SK-N-SH (cell line): ENCODE measurements at regions not wholly inside any gene's neighbourhood (a gene's known extent, or its start where the extent isn't known, plus 50 kb on each side); places are given as distances from the start of the nearest gene placed in this dataset.

Experiments
- CTCF ChIA-PET: fragments of 300-600, 350-600 bp; formaldehyde crosslinking; extraction: SDS; loops from one replicate; lab custom pipeline; 2021; lab: Yijun Ruan, JAX
- POLR2A ChIA-PET: fragments of 350-600 bp; sonication (Branson Sonifier 250); formaldehyde crosslinking; extraction: SDS; loops from one replicate; lab custom pipeline; 2020; ENCODE audit warnings: antibody characterized with exemption, inconsistent platforms; lab: Yijun Ruan, JAX
- DNase-seq: peaks from one replicate; pipeline ENCODE4 v3.0.0; 2012
- H2AFZ ChIP-seq: fragments of 200-600 bp; sonication (generic); 2 replicates; pipeline ENCODE4 v1.8.1; 2016; ENCODE audit warnings: antibody characterized with exemption, mild to moderate bottlenecking, low read depth
- H3F3A ChIP-seq: fragments of 200-600 bp; sonication (generic); replicated peaks from 2 replicates; pipeline ENCODE3; 2016; ENCODE audit warnings: antibody characterized with exemption, mild to moderate bottlenecking; ENCODE audit not compliant: insufficient read depth
- H3K27ac ChIP-seq, 2 experiments: fragments of 200-500 bp in 1 of 2; fragments of 200-600 bp in 1 of 2; sonication (Bioruptor generic) in 1 of 2; sonication (generic), shearing (Covaris generic) in 1 of 2; 2 replicates each; pipeline versions ENCODE4 v1.5.1 to v1.6.1; 2014 to 2016; ENCODE audit warnings: low read depth in 2 of 2, inconsistent platforms in 1 of 2, low read length in 1 of 2, mild to moderate bottlenecking in 1 of 2, mixed read lengths in 1 of 2
- H3K27me3 ChIP-seq: fragments of 200-600 bp; sonication (generic), shearing (Covaris generic); 2 replicates; pipeline ENCODE4 v1.6.1; 2016; ENCODE audit warnings: mixed run types; ENCODE audit not compliant: insufficient read depth
- H3K36me3 ChIP-seq, 2 experiments: fragments of 200-500 bp in 1 of 2; fragments of 200-600 bp in 1 of 2; sonication (Bioruptor generic) in 1 of 2; sonication (generic) in 1 of 2; replicated peaks in 1 of 2; 2 replicates each; pipeline versions ENCODE3 to v1.5.1; 2014 to 2016; ENCODE audit warnings: low read length in 1 of 2, mild to moderate bottlenecking in 1 of 2; ENCODE audit not compliant: insufficient read depth in 2 of 2, control insufficient read depth in 1 of 2
- H3K4me1 ChIP-seq, 2 experiments: fragments of 200-500 bp in 1 of 2; fragments of 200-600 bp in 1 of 2; sonication (Bioruptor generic) in 1 of 2; sonication (generic), shearing (Covaris generic) in 1 of 2; 2 replicates each; pipeline versions ENCODE4 v1.5.1 to v1.6.1; 2014 to 2016; ENCODE audit warnings: low read depth in 1 of 2, low read length in 1 of 2, mixed run types in 1 of 2; ENCODE audit not compliant: insufficient read depth in 2 of 2, control insufficient read depth in 1 of 2
- H3K4me2 ChIP-seq: fragments of 200-600 bp; sonication (generic), shearing (Covaris generic); 2 replicates; pipeline ENCODE4 v1.6.1; 2017; ENCODE audit warnings: mixed run types
- H3K4me3 ChIP-seq, 2 experiments: fragments of 200-500 bp in 1 of 2; fragments of 200-600 bp in 1 of 2; sonication (Bioruptor generic) in 1 of 2; sonication (generic), shearing (Covaris generic) in 1 of 2; 2 replicates each; pipeline versions ENCODE4 v1.5.1 to v1.8.1; 2014 to 2016; ENCODE audit warnings: low read depth in 2 of 2, inconsistent platforms in 1 of 2, low read length in 1 of 2, mild to moderate bottlenecking in 1 of 2, mixed read lengths in 1 of 2, moderate library complexity in 1 of 2
- H3K79me2 ChIP-seq: fragments of 200-600 bp; sonication (generic); 2 replicates; pipeline ENCODE4 v1.8.1; 2017; ENCODE audit warnings: mild to moderate bottlenecking; ENCODE audit not compliant: insufficient read depth
- H3K9ac ChIP-seq: fragments of 200-600 bp; sonication (generic); 2 replicates; pipeline ENCODE4 v1.6.1; 2017; ENCODE audit warnings: mixed run types
- H3K9me2 ChIP-seq: fragments of 200-600 bp; sonication (generic); 2 replicates; pipeline ENCODE4 v1.6.1; 2017; ENCODE audit warnings: mixed run types
- H3K9me3 ChIP-seq: fragments of 200-600 bp; sonication (generic); 2 replicates; pipeline ENCODE4 v1.6.1; 2017; ENCODE audit warnings: mixed run types, mild to moderate bottlenecking, moderate library complexity
- H4K20me1 ChIP-seq: fragments of 200-600 bp; sonication (generic); 2 replicates; pipeline ENCODE4 v1.6.1; 2017; ENCODE audit warnings: mild to moderate bottlenecking, mixed run types; ENCODE audit not compliant: insufficient read depth
- ELF1 ChIP-seq: IDR thresholded peaks from 2 replicates; pipeline ENCODE4 v1.4.0; 2012
- EP300 ChIP-seq, 2 experiments: IDR thresholded peaks; 2 replicates each; pipeline versions ENCODE4 v1.4.0 to v1.6.1; 2012; ENCODE audit warnings: borderline replicate concordance in 1 of 2, low read depth in 1 of 2, low read length in 1 of 2
- GABPA ChIP-seq: IDR thresholded peaks from 2 replicates; pipeline ENCODE4 v1.4.0; 2012; ENCODE audit warnings: low read depth, mild to moderate bottlenecking
- GATA2 ChIP-seq: sonication (generic); formaldehyde crosslinking; IDR thresholded peaks from 2 replicates; pipeline ENCODE4 v1.5.0; 2020; ENCODE audit warnings: mild to moderate bottlenecking, missing genetic modification reagents
- JUND ChIP-seq: IDR thresholded peaks from 2 replicates; pipeline ENCODE4 v1.4.0; 2012
- NRF1 ChIP-seq: IDR thresholded peaks from 2 replicates; pipeline ENCODE4 v1.6.1; 2012; ENCODE audit warnings: low read depth, mild to moderate bottlenecking, low read length
- POLR2AphosphoS5 ChIP-seq: IDR thresholded peaks from 2 replicates; pipeline ENCODE4 v1.6.1; 2012; ENCODE audit warnings: low read depth, low read length
- RFX5 ChIP-seq: IDR thresholded peaks from 2 replicates; pipeline ENCODE4 v1.6.1; 2012; ENCODE audit warnings: mild to moderate bottlenecking, improper control_type of control experiment, low read length
- SMC3 ChIP-seq: IDR thresholded peaks from 2 replicates; pipeline ENCODE4 v1.6.1; 2012; ENCODE audit warnings: low read depth, low read length, improper control_type of control experiment
- TAF1 ChIP-seq: IDR thresholded peaks from 2 replicates; pipeline ENCODE4 v1.6.1; 2012; ENCODE audit warnings: low read depth, mild to moderate bottlenecking, low read length, moderate library complexity, borderline replicate concordance
- WGBS: methylation state at CpG from one replicate; pipeline ENCODE4 v1.1.6; 2017; ENCODE audit warnings: low lambda C conversion rate; 5-methylcytosine and 5-hydroxymethylcytosine counted together
- TF ChIP-seq, protein P1 (sequence below): fragments of 150-350 bp; IDR thresholded peaks from 2 replicates; pipeline ENCODE4 v1.6.1; 2016; ENCODE audit warnings: mild to moderate bottlenecking, low read depth, low read length
- TF ChIP-seq, protein P2 (sequence below): fragments of 200-600 bp; sonication (generic); IDR thresholded peaks from 2 replicates; pipeline ENCODE4 v1.6.1; 2017; ENCODE audit warnings: antibody characterized with exemption, mild to moderate bottlenecking, moderate library complexity
- TF ChIP-seq, protein P3 (sequence below): fragments of 150-350 bp; IDR thresholded peaks from 2 replicates; pipeline ENCODE4 v1.6.1; 2017; ENCODE audit warnings: antibody characterized with exemption, low read length, low read depth, borderline replicate concordance

DNA sequence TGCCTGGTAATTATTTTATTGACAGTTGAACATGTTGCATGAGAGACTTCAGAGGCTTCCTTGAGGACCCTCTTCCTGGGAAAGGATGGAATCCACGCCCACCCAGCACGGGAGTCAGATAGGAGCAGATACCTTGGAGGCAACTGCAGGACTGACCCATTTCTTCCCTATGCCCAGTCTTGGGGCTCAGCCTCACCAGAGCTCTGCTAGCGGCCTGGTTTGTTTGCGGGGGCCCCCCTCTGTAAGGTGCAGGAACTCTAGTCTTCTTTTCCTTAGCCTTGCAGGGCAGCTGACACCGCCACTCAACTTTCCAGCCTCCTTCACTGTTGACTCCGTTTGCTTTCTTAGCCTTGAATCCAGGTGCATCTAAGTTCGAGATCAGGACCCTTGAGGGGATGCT is 1032.8 kb downstream of the BRD1 start:
- H3K4me3 ChIP-seq = no peak overlapping the region
- ChIA-PET POLR2A (no interaction called here), CTCF (no interaction called here)
- no peaks in the 10 kb centered on the region for H3K36me3 ChIP-seq
- H3K9me2 ChIP-seq = no peaks in the 10 kb centered on the region
- H3F3A ChIP-seq = no peaks in the 10 kb centered on the region
- no peaks in the 10 kb centered on the region for H3K4me1 ChIP-seq
- no peak for DNase-seq
- H3K27ac ChIP-seq = no peak overlapping the region
- 36% methylated on average over 7 of the region's 7 CpGs for WGBS
- no peak overlapping the region for H3K9ac ChIP-seq
- H3K4me2 ChIP-seq = no peak overlapping the region
- no peaks in the 10 kb centered on the region for H3K79me2 ChIP-seq
- H3K27me3 ChIP-seq = no peaks in the 10 kb centered on the region
- no peaks in the 10 kb centered on the region for H3K9me3 ChIP-seq
- no peak overlapping the region for H2AFZ ChIP-seq
- no peaks in the 10 kb centered on the region for H4K20me1 ChIP-seq
- TF ChIP-seq, protein P1, sequence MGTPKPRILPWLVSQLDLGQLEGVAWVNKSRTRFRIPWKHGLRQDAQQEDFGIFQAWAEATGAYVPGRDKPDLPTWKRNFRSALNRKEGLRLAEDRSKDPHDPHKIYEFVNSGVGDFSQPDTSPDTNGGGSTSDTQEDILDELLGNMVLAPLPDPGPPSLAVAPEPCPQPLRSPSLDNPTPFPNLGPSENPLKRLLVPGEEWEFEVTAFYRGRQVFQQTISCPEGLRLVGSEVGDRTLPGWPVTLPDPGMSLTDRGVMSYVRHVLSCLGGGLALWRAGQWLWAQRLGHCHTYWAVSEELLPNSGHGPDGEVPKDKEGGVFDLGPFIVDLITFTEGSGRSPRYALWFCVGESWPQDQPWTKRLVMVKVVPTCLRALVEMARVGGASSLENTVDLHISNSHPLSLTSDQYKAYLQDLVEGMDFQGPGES = no peak
- TF ChIP-seq, protein P2, sequence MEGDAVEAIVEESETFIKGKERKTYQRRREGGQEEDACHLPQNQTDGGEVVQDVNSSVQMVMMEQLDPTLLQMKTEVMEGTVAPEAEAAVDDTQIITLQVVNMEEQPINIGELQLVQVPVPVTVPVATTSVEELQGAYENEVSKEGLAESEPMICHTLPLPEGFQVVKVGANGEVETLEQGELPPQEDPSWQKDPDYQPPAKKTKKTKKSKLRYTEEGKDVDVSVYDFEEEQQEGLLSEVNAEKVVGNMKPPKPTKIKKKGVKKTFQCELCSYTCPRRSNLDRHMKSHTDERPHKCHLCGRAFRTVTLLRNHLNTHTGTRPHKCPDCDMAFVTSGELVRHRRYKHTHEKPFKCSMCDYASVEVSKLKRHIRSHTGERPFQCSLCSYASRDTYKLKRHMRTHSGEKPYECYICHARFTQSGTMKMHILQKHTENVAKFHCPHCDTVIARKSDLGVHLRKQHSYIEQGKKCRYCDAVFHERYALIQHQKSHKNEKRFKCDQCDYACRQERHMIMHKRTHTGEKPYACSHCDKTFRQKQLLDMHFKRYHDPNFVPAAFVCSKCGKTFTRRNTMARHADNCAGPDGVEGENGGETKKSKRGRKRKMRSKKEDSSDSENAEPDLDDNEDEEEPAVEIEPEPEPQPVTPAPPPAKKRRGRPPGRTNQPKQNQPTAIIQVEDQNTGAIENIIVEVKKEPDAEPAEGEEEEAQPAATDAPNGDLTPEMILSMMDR = no peak
- TF ChIP-seq EP300 (IDR thresholded peaks at IDR 0.05; ENCODE audit: borderline replicate concordance in 1 of 2, low read depth in 1 of 2, low read length in 1 of 2) = no peak

DNA sequence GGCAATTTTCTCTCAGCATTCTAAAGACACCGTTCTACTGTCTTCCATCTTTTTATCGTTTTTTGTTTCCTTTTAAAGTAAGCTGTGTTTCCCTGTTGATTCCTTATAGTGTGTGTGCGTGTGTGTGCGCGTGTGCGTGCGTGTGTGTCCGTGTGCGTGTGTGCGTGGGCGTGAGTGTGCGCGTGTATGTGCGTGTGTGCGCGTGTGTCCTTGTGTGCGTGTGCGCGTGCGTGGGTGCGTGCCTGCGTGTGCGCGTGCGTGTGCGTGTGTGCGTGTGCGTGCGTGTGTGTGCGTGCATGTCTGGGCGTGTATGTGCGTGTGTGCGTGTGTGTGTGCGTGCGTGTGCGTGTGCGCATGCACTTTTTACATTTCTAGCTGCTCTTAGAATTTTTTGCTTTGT is 1033.7 kb downstream of the BRD1 start:
- Histone ChIP-seq H3K9me3 (no peaks in the 10 kb centered on the region), H3K9me2 (no peaks in the 10 kb centered on the region), H3K79me2 (no peaks in the 10 kb centered on the region), H3K4me1 (no peaks in the 10 kb centered on the region), H3F3A (no peaks in the 10 kb centered on the region), H2AFZ (no peak overlapping the region), H3K36me3 (no peaks in the 10 kb centered on the region), H3K27me3 (no peaks in the 10 kb centered on the region), H3K27ac (no peak overlapping the region), H3K4me2 (no peak overlapping the region), H3K4me3 (no peak overlapping the region), H4K20me1 (no peaks in the 10 kb centered on the region), H3K9ac (no peak overlapping the region)
- no peak for DNase-seq
- TF ChIP-seq POLR2AphosphoS5 = no peak
- TF ChIP-seq TAF1 = no peak
- TF ChIP-seq NRF1 = no peak
- TF ChIP-seq, protein P1 = no peak
- TF ChIP-seq GABPA = no peak
- no peak for TF ChIP-seq RFX5
- TF ChIP-seq ELF1 = no peak
- TF ChIP-seq GATA2 (CRISPR knock-in tag) = no peak
- TF ChIP-seq JUND = no peak
- no peak for TF ChIP-seq SMC3
- TF ChIP-seq, protein P2 = no peak
- TF ChIP-seq, protein P3, sequence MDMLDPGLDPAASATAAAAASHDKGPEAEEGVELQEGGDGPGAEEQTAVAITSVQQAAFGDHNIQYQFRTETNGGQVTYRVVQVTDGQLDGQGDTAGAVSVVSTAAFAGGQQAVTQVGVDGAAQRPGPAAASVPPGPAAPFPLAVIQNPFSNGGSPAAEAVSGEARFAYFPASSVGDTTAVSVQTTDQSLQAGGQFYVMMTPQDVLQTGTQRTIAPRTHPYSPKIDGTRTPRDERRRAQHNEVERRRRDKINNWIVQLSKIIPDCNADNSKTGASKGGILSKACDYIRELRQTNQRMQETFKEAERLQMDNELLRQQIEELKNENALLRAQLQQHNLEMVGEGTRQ = no peak
- 80% methylated on average over 37 of the region's 37 CpGs for WGBS
- POLR2A ChIA-PET = interaction anchor here (0.7 kb wide), 1 partner anchor 310 kb away, joined by 3 read pairs; no protein-coding TSS in a partner anchor
- CTCF ChIA-PET = interaction anchor here (0.9 kb wide), 1 partner anchor 11 kb away, joined by 3 read pairs; no protein-coding TSS in a partner anchor
